H1 (cell line): ENCODE measurements at regions not wholly inside any gene's neighbourhood (a gene's known extent, or its start where the extent isn't known, plus 50 kb on each side); places are given as distances from the start of the nearest gene placed in this dataset.

ENCODE experiments used
- CBX5 ChIP-seq: fragments of 300-800, 300-1000 bp; sonication (generic); IDR thresholded peaks from 2 replicates; pipeline ENCODE4 v1.7.1; 2016; ENCODE audit warnings: antibody characterized with exemption, low read length, low read depth
- CEBPB ChIP-seq: IDR thresholded peaks from 2 replicates; pipeline ENCODE4 v1.6.1; 2012; ENCODE audit warnings: low read depth, low read length
- CREB1 ChIP-seq: IDR thresholded peaks from 2 replicates; pipeline ENCODE4 v1.6.1; 2012; ENCODE audit warnings: inconsistent platforms
- CTCF ChIP-seq, 3 experiments: IDR thresholded peaks; 1 replicate in 2 of 3; 2 replicates in 1 of 3; pipeline versions ENCODE4 v1.5.1 to v1.6.1; 2011; ENCODE audit warnings: low read length in 3 of 3, mild to moderate bottlenecking in 3 of 3, inconsistent platforms in 2 of 3, low read depth in 1 of 3, moderate library complexity in 1 of 3; ENCODE audit not compliant: insufficient read depth in 1 of 3; ENCODE audit errors: control extremely low read depth in 1 of 3
- EP300 ChIP-seq, 2 experiments: IDR thresholded peaks; 1 replicate in 1 of 2; 2 replicates in 1 of 2; pipeline ENCODE4 v1.6.1; 2011 to 2012; ENCODE audit warnings: low read depth in 2 of 2, low read length in 2 of 2, mild to moderate bottlenecking in 2 of 2, borderline replicate concordance in 1 of 2, inconsistent platforms in 1 of 2, moderate library complexity in 1 of 2
- EZH2 ChIP-seq: fragments of 200-600 bp; sonication (generic); IDR thresholded peaks from 2 replicates; pipeline ENCODE4 v1.7.1; 2012; ENCODE audit warnings: low read depth, mild to moderate bottlenecking, moderate library complexity, low read length, inconsistent platforms; ENCODE audit not compliant: severe bottlenecking
- GABPA ChIP-seq: IDR thresholded peaks from 2 replicates; pipeline ENCODE4 v1.6.1; 2011; ENCODE audit warnings: mild to moderate bottlenecking, low read length, moderate library complexity, borderline replicate concordance; ENCODE audit not compliant: insufficient read depth
- MAFK ChIP-seq: IDR thresholded peaks from 2 replicates; pipeline ENCODE4 v1.6.1; 2012; ENCODE audit warnings: low read depth, mild to moderate bottlenecking, improper control_type of control experiment, low read length
- RAD21 ChIP-seq, 2 experiments: IDR thresholded peaks in 1 of 2; conservative IDR thresholded peaks in 1 of 2; 2 replicates each; pipeline ENCODE4 v1.6.1; 2011; ENCODE audit warnings: low read depth in 2 of 2, low read length in 2 of 2, improper control_type of control experiment in 1 of 2, inconsistent platforms in 1 of 2, mild to moderate bottlenecking in 1 of 2, moderate library complexity in 1 of 2
- RFX5 ChIP-seq: IDR thresholded peaks from 2 replicates; pipeline ENCODE4 v1.6.1; 2011; ENCODE audit warnings: low read depth, low read length, improper control_type of control experiment, borderline replicate concordance
- SRF ChIP-seq: IDR thresholded peaks from 2 replicates; pipeline ENCODE4 v1.6.1; 2011; ENCODE audit warnings: mild to moderate bottlenecking, low read depth, low read length, moderate library complexity
- TAF1 ChIP-seq: IDR thresholded peaks from 2 replicates; pipeline ENCODE4 v1.6.1; 2011; ENCODE audit warnings: mild to moderate bottlenecking, low read depth, low read length
- ZNF274 ChIP-seq: IDR thresholded peaks from 2 replicates; pipeline ENCODE4 v1.7.0; 2012; ENCODE audit warnings: low read length, borderline replicate concordance; ENCODE audit errors: extremely low read depth

DNA sequence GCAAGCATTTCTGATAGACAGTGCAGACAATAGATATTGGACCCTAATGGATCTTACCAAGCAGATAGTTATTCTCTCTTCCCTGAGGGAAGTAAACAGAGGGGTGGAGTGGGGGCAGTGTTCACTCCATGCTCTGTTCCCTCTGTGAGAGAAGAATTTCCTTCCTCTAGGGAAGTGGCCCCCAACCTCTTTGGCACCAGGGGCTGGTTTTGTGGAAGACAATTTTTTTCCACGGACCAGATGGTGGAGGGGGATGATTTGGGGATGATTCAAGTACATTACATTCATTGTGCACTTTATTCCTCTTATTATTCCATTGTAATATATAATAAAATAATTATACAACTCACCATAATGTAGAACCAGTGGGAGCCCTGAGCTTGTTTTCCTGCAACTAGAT, 459.9 kb downstream of the ADGRL2 start:
- TF ChIP-seq SRF (no peak), EP300 (IDR thresholded peaks at IDR 0.05; ENCODE audit: borderline replicate concordance in 1 of 2, low read depth in 2 of 2, low read length in 2 of 2) (no peak), CTCF (IDR thresholded peaks at IDR 0.05; ENCODE audit: control extremely low read depth in 1 of 3, insufficient read depth in 1 of 3, low read depth in 1 of 3, low read length in 3 of 3) (no peak), RFX5 (no peak), EZH2 (no peak), CEBPB (no peak), CBX5 (no peak), MAFK (no peak), RAD21 (IDR thresholded peaks at IDR 0.05 in 1 of 2, conservative IDR thresholded peaks at IDR 0.05 in 1 of 2; ENCODE audit: low read depth in 2 of 2, low read length in 2 of 2) (no peak), GABPA (no peak), ZNF274 (no peak), TAF1 (no peak), CREB1 (no peak)
